ENCODE measurements at regions not wholly inside any gene's neighbourhood (a gene's known extent, or its start where the extent isn't known, plus 50 kb on each side); places are given as distances from the start of the nearest gene placed in this dataset.

GRCh38 chr20:4074877-4075455, 59.6 kb upstream of the RNF24 start:
- H3K79me2 ChIP-seq (ENCODE audit: control insufficient read depth, insufficient read depth, low read length), result no peaks in the 10 kb centered on the region
- no peaks in the 10 kb centered on the region for H3K4me1 ChIP-seq (ENCODE audit: control insufficient read depth in 2 of 2, insufficient read depth in 2 of 2, low read length in 2 of 2)
- ChIA-PET CTCF (interaction anchor here (0.6 to 5.1 kb wide), 2 partner anchors 10 to 22 kb away, joined by 3 to 30 read pairs; no protein-coding TSS in a partner anchor), POLR2A (no interaction called here)
- DNase-seq (no peak), ATAC-seq (ENCODE audit: low read depth) (no peak)
- 75% methylated on average over 7 of the region's 7 CpGs for WGBS (ENCODE audit: insufficient coverage)
- H3K4me2 ChIP-seq (replicated peaks; ENCODE audit: low read depth, low read length, poor library complexity, severe bottlenecking), result no peak overlapping the region
- intact Hi-C loops (cut with micrococcal nuclease), result loop anchor here (5.0 kb wide), 1 partner anchor 323 kb away; no protein-coding TSS in a partner anchor
- no peaks in the 10 kb centered on the region for H4K20me1 ChIP-seq (ENCODE audit: control insufficient read depth, insufficient read depth, low read length, poor library complexity, severe bottlenecking)
- no peaks in the 10 kb centered on the region for H3K27me3 ChIP-seq (replicated peaks in 1 of 4; ENCODE audit: control extremely low read depth in 1 of 4, control insufficient read depth in 3 of 4, insufficient read depth in 4 of 4, low read length in 3 of 4)
- no peak overlapping the region for H3K9ac ChIP-seq (ENCODE audit: low read length)
- peaks cover 0 to 7% (median 0%) of the 10 kb centered on the region in 3 donors for H3K9me3 ChIP-seq (ENCODE audit: control extremely low read depth in 1 of 3, control insufficient read depth in 2 of 3, insufficient read depth in 1 of 3, low read length in 2 of 3)
- H2AFZ ChIP-seq (ENCODE audit: insufficient read depth, low read depth, low read length, poor library complexity, severe bottlenecking), result no peak overlapping the region
- H3K4me3 ChIP-seq (ENCODE audit: control extremely low read depth in 1 of 5, extremely low read depth in 1 of 5, insufficient read depth in 1 of 5, low read depth in 2 of 5, low read length in 4 of 5), result no peak overlapping the region
- Mint-ChIP-seq H3K4me1 (no peaks in the 10 kb centered on the region), H3K27ac (no peak overlapping the region), H3K27me3 (peaks cover 13% of the 10 kb centered on the region), H3K4me3 (no peak overlapping the region), H3K9me3 (ENCODE audit: insufficient read depth) (no peaks in the 10 kb centered on the region)
- no peaks in the 10 kb centered on the region for H3K36me3 ChIP-seq (replicated peaks in 1 of 2; ENCODE audit: control extremely low read depth in 1 of 2, control insufficient read depth in 1 of 2, extremely low read depth in 1 of 2, insufficient read depth in 2 of 2, low read length in 1 of 2)
- H3K27ac ChIP-seq (ENCODE audit: low read length in 2 of 2), result no peak overlapping the region
- TF ChIP-seq CTCF (IDR thresholded peaks at IDR 0.05) (no peak), EZH2 (IDR thresholded peaks at IDR 0.05; ENCODE audit: borderline replicate concordance, insufficient read depth, low read depth, low read length, poor library complexity, severe bottlenecking) (no peak)

GRCh38 chr20:4073852-4074741, 58.7 kb upstream of the RNF24 start:
- no peak overlapping the region for H3K27ac Mint-ChIP-seq
- DNase-seq, result no peak

More at GRCh38 chr20:4073852-4074741, 58.7 kb upstream of the RNF24 start:
- H3K27me3 ChIP-seq (replicated peaks in 1 of 4; ENCODE audit: control extremely low read depth in 1 of 4, control insufficient read depth in 3 of 4, insufficient read depth in 4 of 4, low read length in 3 of 4), result no peaks in the 10 kb centered on the region
- CTCF ChIA-PET, result interaction anchor here (5.1 kb wide), 1 partner anchor 11 kb away, joined by 30 read pairs; no protein-coding TSS in a partner anchor
- H3K4me3 ChIP-seq (ENCODE audit: control extremely low read depth in 1 of 5, extremely low read depth in 1 of 5, insufficient read depth in 1 of 5, low read depth in 2 of 5, low read length in 4 of 5), result no peak overlapping the region
- intact Hi-C loops (cut with micrococcal nuclease), result loop anchor here (5.0 kb wide), 1 partner anchor 322 kb away; no protein-coding TSS in a partner anchor
- POLR2A ChIA-PET, result no interaction called here
- 78% methylated on average over 4 of the region's 6 CpGs for WGBS (ENCODE audit: insufficient coverage)
- H3K4me2 ChIP-seq (replicated peaks; ENCODE audit: low read depth, low read length, poor library complexity, severe bottlenecking), result no peak overlapping the region
- ATAC-seq (ENCODE audit: low read depth), result no peak
- TF ChIP-seq CTCF (IDR thresholded peaks at IDR 0.05) (no peak), EZH2 (IDR thresholded peaks at IDR 0.05; ENCODE audit: borderline replicate concordance, insufficient read depth, low read depth, low read length, poor library complexity, severe bottlenecking) (no peak)
- H2AFZ ChIP-seq (ENCODE audit: insufficient read depth, low read depth, low read length, poor library complexity, severe bottlenecking), result no peak overlapping the region
- Mint-ChIP-seq H3K4me3 (no peak overlapping the region), H3K4me1 (no peaks in the 10 kb centered on the region), H3K27me3 (peaks cover 13% of the 10 kb centered on the region), H3K9me3 (ENCODE audit: insufficient read depth) (no peaks in the 10 kb centered on the region)
- no peaks in the 10 kb centered on the region for H4K20me1 ChIP-seq (ENCODE audit: control insufficient read depth, insufficient read depth, low read length, poor library complexity, severe bottlenecking)
- H3K9me3 ChIP-seq (ENCODE audit: control extremely low read depth in 1 of 3, control insufficient read depth in 2 of 3, insufficient read depth in 1 of 3, low read length in 2 of 3), result peaks cover 0 to 7% (median 0%) of the 10 kb centered on the region in 3 donors
- H3K4me1 ChIP-seq (ENCODE audit: control insufficient read depth in 2 of 2, insufficient read depth in 2 of 2, low read length in 2 of 2), result no peaks in the 10 kb centered on the region
- no peak overlapping the region for H3K27ac ChIP-seq (ENCODE audit: low read length in 2 of 2)
- H3K79me2 ChIP-seq (ENCODE audit: control insufficient read depth, insufficient read depth, low read length), result no peaks in the 10 kb centered on the region
- H3K36me3 ChIP-seq (replicated peaks in 1 of 2; ENCODE audit: control extremely low read depth in 1 of 2, control insufficient read depth in 1 of 2, extremely low read depth in 1 of 2, insufficient read depth in 2 of 2, low read length in 1 of 2), result no peaks in the 10 kb centered on the region
- no peak overlapping the region for H3K9ac ChIP-seq (ENCODE audit: low read length)

All from B cell (primary cell).